Neuron (in vitro differentiated cells): ENCODE measurements at regions not wholly inside any gene's neighbourhood (a gene's known extent, or its start where the extent isn't known, plus 50 kb on each side); places are given as distances from the start of the nearest gene placed in this dataset.

Experiments
- H2AFZ ChIP-seq: one replicate; pipeline ENCODE4 v1.6.1; 2013; ENCODE audit warnings: low read depth, mild to moderate bottlenecking, inconsistent platforms, low read length, moderate library complexity
- H3K27me3 ChIP-seq: one replicate; pipeline ENCODE4 v1.6.1; 2013; ENCODE audit warnings: low read length; ENCODE audit not compliant: insufficient read depth
- H3K36me3 ChIP-seq: one replicate; pipeline ENCODE4 v1.6.1; 2013; ENCODE audit warnings: low read length; ENCODE audit not compliant: insufficient read depth
- H3K4me1 ChIP-seq: one replicate; pipeline ENCODE4 v1.6.1; 2013; ENCODE audit warnings: low read length; ENCODE audit not compliant: insufficient read depth
- H3K4me3 ChIP-seq: 2 replicates; pipeline ENCODE4 v1.5.1; 2013; ENCODE audit warnings: mild to moderate bottlenecking, low read length, moderate library complexity
- H3K9me3 ChIP-seq: one replicate; pipeline ENCODE4 v1.6.1; 2013; ENCODE audit warnings: low read length

- peaks cover 2% of the 10 kb centered on the region for H3K9me3 ChIP-seq
- H3K27me3 ChIP-seq, result peaks cover 10% of the 10 kb centered on the region
- H2AFZ ChIP-seq, result no peak overlapping the region
- no peak overlapping the region for H3K4me3 ChIP-seq
- H3K4me1 ChIP-seq, result no peaks in the 10 kb centered on the region
- no peaks in the 10 kb centered on the region for H3K36me3 ChIP-seq
Observed at GRCh38 chr16:17011712-17012111, 459.0 kb downstream of the XYLT1 start.

- no peak overlapping the region for H2AFZ ChIP-seq
- H3K4me1 ChIP-seq, result no peaks in the 10 kb centered on the region
- no peaks in the 10 kb centered on the region for H3K36me3 ChIP-seq
- H3K4me3 ChIP-seq, result no peak overlapping the region
- peaks cover 2% of the 10 kb centered on the region for H3K9me3 ChIP-seq
- H3K27me3 ChIP-seq, result peaks cover 10% of the 10 kb centered on the region
Observed at GRCh38 chr16:17013038-17013437, 457.7 kb downstream of the XYLT1 start.

GRCh38 chr16:17014484-17015121, 456.2 kb downstream of the XYLT1 start:
- Histone ChIP-seq H3K4me1 (no peaks in the 10 kb centered on the region), H3K36me3 (no peaks in the 10 kb centered on the region), H3K27me3 (peaks cover 10% of the 10 kb centered on the region), H3K9me3 (peaks cover 2% of the 10 kb centered on the region), H3K4me3 (no peak overlapping the region), H2AFZ (no peak overlapping the region)

- Histone ChIP-seq H3K4me3 (no peak overlapping the region), H3K36me3 (no peaks in the 10 kb centered on the region), H3K9me3 (peaks cover 2% of the 10 kb centered on the region), H3K4me1 (no peaks in the 10 kb centered on the region), H2AFZ (no peak overlapping the region), H3K27me3 (peaks cover 9% of the 10 kb centered on the region)
Observed at GRCh38 chr16:17015702-17016101, 455.1 kb downstream of the XYLT1 start.

GRCh38 chr16:17017442-17017841, 453.3 kb downstream of the XYLT1 start:
- H3K27me3 ChIP-seq, result peaks cover 3% of the 10 kb centered on the region
- H3K4me3 ChIP-seq, result no peak overlapping the region
- no peak overlapping the region for H2AFZ ChIP-seq
- no peaks in the 10 kb centered on the region for H3K4me1 ChIP-seq
- H3K36me3 ChIP-seq, result no peaks in the 10 kb centered on the region
- no peaks in the 10 kb centered on the region for H3K9me3 ChIP-seq

GRCh38 chr16:17018585-17018939, 452.2 kb downstream of the XYLT1 start:
- H3K9me3 ChIP-seq, result no peaks in the 10 kb centered on the region
- no peak overlapping the region for H2AFZ ChIP-seq
- H3K36me3 ChIP-seq, result no peaks in the 10 kb centered on the region
- peaks cover under 1% of the 10 kb centered on the region for H3K27me3 ChIP-seq
- peaks cover 3% of the 10 kb centered on the region for H3K4me1 ChIP-seq
- no peak overlapping the region for H3K4me3 ChIP-seq

- no peaks in the 10 kb centered on the region for H3K36me3 ChIP-seq
- H3K4me3 ChIP-seq, result no peak overlapping the region
- no peaks in the 10 kb centered on the region for H3K9me3 ChIP-seq
- H2AFZ ChIP-seq, result no peak overlapping the region
- H3K4me1 ChIP-seq, result peaks cover 3% of the 10 kb centered on the region
- H3K27me3 ChIP-seq, result no peaks in the 10 kb centered on the region
Observed at GRCh38 chr16:17019366-17019765, 451.4 kb downstream of the XYLT1 start.

- no peaks in the 10 kb centered on the region for H3K36me3 ChIP-seq
- H3K9me3 ChIP-seq, result no peaks in the 10 kb centered on the region
- no peak overlapping the region for H3K4me3 ChIP-seq
- H3K4me1 ChIP-seq, result peaks cover 3% of the 10 kb centered on the region
- H2AFZ ChIP-seq, result no peak overlapping the region
- H3K27me3 ChIP-seq, result no peaks in the 10 kb centered on the region
Observed at GRCh38 chr16:17023606-17024005, 447.2 kb downstream of the XYLT1 start.

- H3K4me1 ChIP-seq, result peaks cover 3% of the 10 kb centered on the region
- no peaks in the 10 kb centered on the region for H3K27me3 ChIP-seq
- no peaks in the 10 kb centered on the region for H3K36me3 ChIP-seq
- H3K4me3 ChIP-seq, result no peak overlapping the region
- no peaks in the 10 kb centered on the region for H3K9me3 ChIP-seq
- H2AFZ ChIP-seq, result no peak overlapping the region
Observed at GRCh38 chr16:17024514-17024913, 446.2 kb downstream of the XYLT1 start.

GRCh38 chr16:17026600-17027242, 444.0 kb downstream of the XYLT1 start:
- H3K9me3 ChIP-seq, result no peaks in the 10 kb centered on the region
- no peaks in the 10 kb centered on the region for H3K27me3 ChIP-seq
- H3K4me1 ChIP-seq, result peaks cover 3% of the 10 kb centered on the region
- H3K36me3 ChIP-seq, result no peaks in the 10 kb centered on the region
- H3K4me3 ChIP-seq, result no peak overlapping the region
- no peak overlapping the region for H2AFZ ChIP-seq

GRCh38 chr16:17027488-17028129, 443.2 kb downstream of the XYLT1 start:
- H2AFZ ChIP-seq, result no peak overlapping the region
- H3K4me1 ChIP-seq, result peaks cover 3% of the 10 kb centered on the region
- no peak overlapping the region for H3K4me3 ChIP-seq
- no peaks in the 10 kb centered on the region for H3K9me3 ChIP-seq
- H3K36me3 ChIP-seq, result no peaks in the 10 kb centered on the region
- H3K27me3 ChIP-seq, result no peaks in the 10 kb centered on the region

- Histone ChIP-seq H3K4me1 (no peaks in the 10 kb centered on the region), H3K4me3 (no peak overlapping the region), H3K36me3 (no peaks in the 10 kb centered on the region), H3K9me3 (no peaks in the 10 kb centered on the region), H3K27me3 (no peaks in the 10 kb centered on the region), H2AFZ (no peak overlapping the region)
Observed at GRCh38 chr16:17029602-17030350, 441.0 kb downstream of the XYLT1 start.
